HepG2 (cell line): ENCODE measurements at regions not wholly inside any gene's neighbourhood (a gene's known extent, or its start where the extent isn't known, plus 50 kb on each side); places are given as distances from the start of the nearest gene placed in this dataset.

Source experiments
- ATAC-seq: fragments of 200-7000 bp; cut with Tn5 transposase; 3 replicates; pipeline ENCODE4 v1.9.1; 2020; ENCODE audit warnings: mild to moderate bottlenecking, moderate library complexity
- BruUV-seq: library from RNA; stranded (reverse); fragments of 400-500 nt; replicated peaks from 2 replicates; lab custom pipeline; 2021; lab: Mats Ljungman, UMichigan
- CTCF ChIA-PET: fragments of 300-600 bp; formaldehyde crosslinking; extraction: SDS; loops from one replicate; lab custom pipeline; 2021; ENCODE audit warnings: low total read pairs, inconsistent platforms, low intra/inter-chr PET ratio; lab: Yijun Ruan, JAX
- POLR2A ChIA-PET: fragments of 350-600 bp; sonication (Branson Sonifier 250); formaldehyde crosslinking; loops from one replicate; lab custom pipeline; 2020; ENCODE audit warnings: antibody characterized with exemption, inconsistent platforms; lab: Yijun Ruan, JAX
- DNase-seq: peaks from one replicate; pipeline ENCODE4 v3.0.0-alpha.2; 2015; ENCODE audit warnings: low spot score
- FAIRE-seq: peaks from 3 replicates; lab custom pipeline; 2011; peaks lifted over from hg19 to GRCh38; lab: Jason Lieb, UNC
- H2AFZ ChIP-seq: one replicate; pipeline ENCODE4 v1.6.1; 2011; ENCODE audit warnings: low read length, inconsistent platforms
- H3K27ac ChIP-seq: fragments of 300-600 bp; 3 replicates; pipeline ENCODE4 v1.8.0; 2011; ENCODE audit warnings: mixed run types, mild to moderate bottlenecking, mixed read lengths, low read length, inconsistent platforms; ENCODE audit not compliant: insufficient read depth; ENCODE audit errors: extremely low read length
- H3K27me3 ChIP-seq, 2 experiments: fragments of 200-600 bp in 1 of 2; 2 replicates in 1 of 2; 3 replicates in 1 of 2; pipeline versions ENCODE4 v1.6.0 to v1.8.0; 2011; ENCODE audit warnings: low read length in 2 of 2, mild to moderate bottlenecking in 2 of 2, moderate library complexity in 2 of 2, inconsistent platforms in 1 of 2; ENCODE audit not compliant: insufficient read depth in 2 of 2, control insufficient read depth in 1 of 2
- H3K36me3 ChIP-seq, 2 experiments: fragments of 200-600 bp in 1 of 2; replicated peaks in 1 of 2; 2 replicates in 1 of 2; 3 replicates in 1 of 2; pipeline versions ENCODE4 v1.5.1 to v1.8.0; 2011; ENCODE audit warnings: low read length in 2 of 2, inconsistent platforms in 1 of 2; ENCODE audit not compliant: insufficient read depth in 2 of 2, control insufficient read depth in 1 of 2
- H3K4me1 ChIP-seq: 2 replicates; pipeline ENCODE4 v1.5.1; 2012; ENCODE audit warnings: low read length, inconsistent platforms; ENCODE audit not compliant: insufficient read depth
- H3K4me2 ChIP-seq: 2 replicates; pipeline ENCODE4 v1.6.0; 2011; ENCODE audit warnings: low read depth, low read length, inconsistent platforms
- H3K4me3 ChIP-seq, 3 experiments: fragments of 200-600 bp in 1 of 3; sonication (generic), shearing (Covaris generic) in 1 of 3; replicated peaks in 1 of 3; 2 replicates each; pipeline ENCODE4 v1.5.1; 2011 to 2016; ENCODE audit warnings: low read length in 3 of 3, inconsistent platforms in 2 of 3, low read depth in 2 of 3, mild to moderate bottlenecking in 2 of 3, control low read depth in 1 of 3, mixed read lengths in 1 of 3; ENCODE audit not compliant: insufficient read depth in 1 of 3
- H3K79me2 ChIP-seq: one replicate; pipeline ENCODE4 v1.6.1; 2011; ENCODE audit warnings: low read length, inconsistent platforms; ENCODE audit not compliant: insufficient read depth
- H3K9ac ChIP-seq: 2 replicates; pipeline ENCODE4 v1.6.0; 2011; ENCODE audit warnings: mild to moderate bottlenecking, low read depth, low read length, inconsistent platforms; ENCODE audit not compliant: insufficient read depth
- H3K9me3 ChIP-seq: 2 replicates; pipeline ENCODE4 v1.5.1; 2012; ENCODE audit warnings: mild to moderate bottlenecking, low read length
- H4K20me1 ChIP-seq: 2 replicates; pipeline ENCODE4 v1.6.0; 2011; ENCODE audit warnings: inconsistent platforms, mild to moderate bottlenecking, low read length, moderate library complexity; ENCODE audit not compliant: insufficient read depth
- AHR ChIP-seq: IDR thresholded peaks from 2 replicates; pipeline ENCODE4 v1.6.1; 2018; ENCODE audit warnings: missing genetic modification reagents, missing compliant biosample characterization
- BHLHE40 ChIP-seq: IDR thresholded peaks from 2 replicates; pipeline ENCODE4 v1.6.1; 2011; ENCODE audit warnings: low read length, improper control_type of control experiment
- HES4 ChIP-seq: sonication (generic); formaldehyde crosslinking; IDR thresholded peaks from 2 replicates; pipeline ENCODE4 v1.9.0; 2021; ENCODE audit warnings: mild to moderate bottlenecking, missing genetic modification reagents, borderline replicate concordance
- IKZF4 ChIP-seq: sonication (generic); formaldehyde crosslinking; IDR thresholded peaks from 2 replicates; pipeline ENCODE4 v1.5.1; 2020; ENCODE audit warnings: borderline replicate concordance, mild to moderate bottlenecking, low read depth, missing genetic modification reagents; ENCODE audit errors: not compliant biosample characterization
- SNAPC2 ChIP-seq: sonication (generic); formaldehyde crosslinking; IDR thresholded peaks from 2 replicates; pipeline ENCODE4 v1.8.1; 2022; ENCODE audit warnings: mild to moderate bottlenecking, missing genetic modification reagents
- ZFP62 ChIP-seq: sonication (generic); formaldehyde crosslinking; IDR thresholded peaks from 2 replicates; pipeline ENCODE4 v1.4.0; 2020; ENCODE audit warnings: missing genetic modification reagents
- ZNF329 ChIP-seq: sonication (generic); formaldehyde crosslinking; IDR thresholded peaks from 2 replicates; pipeline ENCODE4 v1.9.0; 2021; ENCODE audit warnings: low read depth, mild to moderate bottlenecking, missing genetic modification reagents
- ZNF710 ChIP-seq: sonication (generic); formaldehyde crosslinking; IDR thresholded peaks from 2 replicates; pipeline ENCODE4 v1.5.0; 2020; ENCODE audit warnings: mild to moderate bottlenecking, missing genetic modification reagents, borderline replicate concordance
- WGBS: methylation state at CpG from one replicate; pipeline ENCODE4 v1.1.6; 2017; ENCODE audit warnings: low lambda C conversion rate; 5-methylcytosine and 5-hydroxymethylcytosine counted together
- in situ Hi-C: cut with HindIII; loops from 2 replicates; pipeline ENCODE4 v1.10.0; 2017; ENCODE audit warnings: low pct_unique_long_range_greater_than_20kb; ENCODE audit not compliant: extremely low pct_ligation_motif_present
- intact Hi-C: fragments of 100-400 bp; cut with micrococcal nuclease; formaldehyde crosslinking; loops from one replicate; pipeline ENCODE4 v1.10.0; 2022; ENCODE audit not compliant: unreplicated experiment
- TF ChIP-seq, protein P1 (sequence below): sonication (generic); formaldehyde crosslinking; IDR thresholded peaks from 2 replicates; pipeline ENCODE4 v1.4.0; 2020; ENCODE audit warnings: mild to moderate bottlenecking, missing genetic modification reagents
- TF ChIP-seq, protein P2 (sequence below): sonication (generic); formaldehyde crosslinking; IDR thresholded peaks from 2 replicates; pipeline ENCODE4 v1.5.0; 2020; ENCODE audit warnings: mild to moderate bottlenecking, missing genetic modification reagents

DNA sequence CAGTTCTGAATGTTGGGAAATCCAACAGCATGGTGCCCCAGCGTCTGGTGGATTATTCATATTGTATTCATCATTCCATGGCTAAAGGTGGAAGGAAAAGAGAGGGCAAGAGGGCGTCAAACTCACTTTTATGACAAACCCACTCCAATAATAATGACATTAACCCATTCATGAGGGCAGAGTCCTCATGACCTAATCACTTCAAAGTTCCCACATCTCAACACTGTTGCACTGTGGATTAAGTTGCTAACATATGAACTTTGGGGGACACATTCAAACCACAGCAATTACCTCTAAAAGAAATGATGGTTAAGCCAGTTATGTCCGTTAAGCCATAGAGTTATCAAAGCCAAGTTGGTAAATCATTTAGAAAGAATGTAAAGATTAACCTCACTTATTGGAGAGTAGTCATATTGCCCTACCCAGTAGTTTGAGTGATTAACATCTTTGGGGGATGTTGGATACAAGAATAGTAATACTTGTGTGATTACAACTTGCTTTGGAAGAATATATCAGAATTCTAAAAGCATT, 212.4 kb upstream of the FLRT2 start:
- no peaks in the 10 kb centered on the region for H4K20me1 ChIP-seq
- intact Hi-C loops: no loop called here
- BruUV-seq: no TSS peak
- no peak overlapping the region for H3K4me2 ChIP-seq
- H3K79me2 ChIP-seq: no peaks in the 10 kb centered on the region
- ATAC-seq: no peak
- no peak overlapping the region for H3K4me3 ChIP-seq
- in situ Hi-C loops: no loop called here
- no peak overlapping the region for H2AFZ ChIP-seq
- ChIA-PET POLR2A (no interaction called here), CTCF (no interaction called here)
- WGBS: 2% methylated on average over 3 of the region's 3 CpGs
- H3K9ac ChIP-seq: no peak overlapping the region
- H3K9me3 ChIP-seq: peaks cover 70% of the 10 kb centered on the region
- DNase-seq: no peak
- H3K27me3 ChIP-seq: no peaks in the 10 kb centered on the region
- no peak for FAIRE-seq
- H3K36me3 ChIP-seq: no peaks in the 10 kb centered on the region
- no peak overlapping the region for H3K27ac ChIP-seq
- H3K4me1 ChIP-seq: no peaks in the 10 kb centered on the region
- no peak for TF ChIP-seq ZNF710 (CRISPR knock-in tag)
- no peak for TF ChIP-seq ZFP62 (CRISPR knock-in tag)
- TF ChIP-seq ZNF329 (CRISPR knock-in tag): no peak
- TF ChIP-seq, protein P1, sequence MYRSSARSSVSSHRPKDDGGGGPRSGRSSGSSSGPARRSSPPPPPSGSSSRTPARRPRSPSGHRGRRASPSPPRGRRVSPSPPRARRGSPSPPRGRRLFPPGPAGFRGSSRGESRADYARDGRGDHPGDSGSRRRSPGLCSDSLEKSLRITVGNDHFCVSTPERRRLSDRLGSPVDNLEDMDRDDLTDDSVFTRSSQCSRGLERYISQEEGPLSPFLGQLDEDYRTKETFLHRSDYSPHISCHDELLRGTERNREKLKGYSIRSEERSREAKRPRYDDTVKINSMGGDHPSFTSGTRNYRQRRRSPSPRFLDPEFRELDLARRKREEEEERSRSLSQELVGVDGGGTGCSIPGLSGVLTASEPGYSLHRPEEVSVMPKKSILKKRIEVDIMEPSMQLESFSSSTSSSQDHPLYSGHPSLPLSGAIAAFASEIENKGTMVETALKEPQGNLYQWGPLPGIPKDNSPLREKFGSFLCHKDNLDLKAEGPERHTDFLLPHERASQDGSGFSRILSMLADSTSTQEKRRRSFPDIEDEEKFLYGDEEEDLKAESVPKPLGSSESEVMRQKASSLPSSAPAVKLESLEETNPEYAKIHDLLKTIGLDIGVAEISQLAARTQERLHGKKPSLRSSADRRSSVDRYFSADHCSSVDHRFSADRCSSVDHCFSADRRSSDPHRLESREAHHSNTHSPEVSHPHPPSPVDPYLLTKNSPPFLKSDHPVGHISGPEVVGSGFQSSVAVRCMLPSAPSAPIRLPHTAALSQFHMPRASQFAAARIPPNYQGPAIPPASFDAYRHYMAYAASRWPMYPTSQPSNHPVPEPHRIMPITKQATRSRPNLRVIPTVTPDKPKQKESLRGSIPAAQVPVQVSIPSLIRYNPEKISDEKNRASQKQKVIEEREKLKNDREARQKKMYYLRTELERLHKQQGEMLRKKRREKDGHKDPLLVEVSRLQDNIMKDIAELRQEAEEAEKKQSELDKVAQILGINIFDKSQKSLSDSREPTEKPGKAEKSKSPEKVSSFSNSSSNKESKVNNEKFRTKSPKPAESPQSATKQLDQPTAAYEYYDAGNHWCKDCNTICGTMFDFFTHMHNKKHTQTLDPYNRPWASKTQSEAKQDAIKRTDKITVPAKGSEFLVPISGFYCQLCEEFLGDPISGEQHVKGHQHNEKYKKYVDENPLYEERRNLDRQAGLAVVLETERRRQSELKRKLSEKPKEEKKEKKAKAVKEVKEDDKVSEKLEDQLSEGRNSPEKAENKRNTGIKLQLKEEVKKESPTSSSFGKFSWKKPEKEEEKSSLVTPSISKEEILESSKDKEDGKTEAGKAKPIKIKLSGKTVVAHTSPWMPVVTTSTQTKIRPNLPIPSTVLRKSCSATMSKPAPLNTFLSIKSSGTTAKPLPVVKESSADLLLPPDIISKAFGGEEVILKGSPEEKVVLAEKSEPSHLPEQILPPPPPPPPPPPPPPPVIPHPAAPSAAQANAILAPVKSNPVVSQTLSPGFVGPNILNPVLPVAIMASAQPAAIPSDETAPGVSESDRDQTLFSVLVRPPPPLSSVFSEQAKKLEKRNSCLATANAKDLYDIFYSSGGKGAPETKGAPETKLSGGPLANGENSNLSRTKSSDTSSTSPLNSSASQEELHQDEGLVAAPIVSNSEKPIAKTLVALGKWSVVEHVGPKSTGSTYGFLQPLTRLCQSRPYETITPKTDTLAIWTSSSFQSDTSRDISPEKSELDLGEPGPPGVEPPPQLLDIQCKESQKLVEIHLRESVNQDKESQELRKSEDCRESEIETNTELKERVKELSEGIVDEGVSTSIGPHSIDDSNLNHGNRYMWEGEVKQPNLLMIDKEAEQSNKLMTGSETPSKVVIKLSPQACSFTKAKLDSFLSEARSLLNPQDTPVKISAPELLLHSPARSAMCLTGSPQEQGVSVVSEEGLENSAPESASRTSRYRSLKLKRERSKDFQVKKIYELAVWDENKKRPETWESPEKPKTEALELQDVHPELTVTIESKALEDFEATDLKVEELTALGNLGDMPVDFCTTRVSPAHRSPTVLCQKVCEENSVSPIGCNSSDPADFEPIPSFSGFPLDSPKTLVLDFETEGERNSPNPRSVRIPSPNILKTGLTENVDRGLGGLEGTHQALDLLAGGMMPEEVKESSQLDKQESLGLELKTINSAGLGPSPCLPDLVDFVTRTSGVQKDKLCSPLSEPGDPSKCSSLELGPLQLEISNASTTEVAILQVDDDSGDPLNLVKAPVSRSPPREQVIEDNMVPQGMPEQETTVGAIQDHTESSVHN (CRISPR knock-in tag): no peak
- no peak for TF ChIP-seq BHLHE40
- TF ChIP-seq, protein P2, sequence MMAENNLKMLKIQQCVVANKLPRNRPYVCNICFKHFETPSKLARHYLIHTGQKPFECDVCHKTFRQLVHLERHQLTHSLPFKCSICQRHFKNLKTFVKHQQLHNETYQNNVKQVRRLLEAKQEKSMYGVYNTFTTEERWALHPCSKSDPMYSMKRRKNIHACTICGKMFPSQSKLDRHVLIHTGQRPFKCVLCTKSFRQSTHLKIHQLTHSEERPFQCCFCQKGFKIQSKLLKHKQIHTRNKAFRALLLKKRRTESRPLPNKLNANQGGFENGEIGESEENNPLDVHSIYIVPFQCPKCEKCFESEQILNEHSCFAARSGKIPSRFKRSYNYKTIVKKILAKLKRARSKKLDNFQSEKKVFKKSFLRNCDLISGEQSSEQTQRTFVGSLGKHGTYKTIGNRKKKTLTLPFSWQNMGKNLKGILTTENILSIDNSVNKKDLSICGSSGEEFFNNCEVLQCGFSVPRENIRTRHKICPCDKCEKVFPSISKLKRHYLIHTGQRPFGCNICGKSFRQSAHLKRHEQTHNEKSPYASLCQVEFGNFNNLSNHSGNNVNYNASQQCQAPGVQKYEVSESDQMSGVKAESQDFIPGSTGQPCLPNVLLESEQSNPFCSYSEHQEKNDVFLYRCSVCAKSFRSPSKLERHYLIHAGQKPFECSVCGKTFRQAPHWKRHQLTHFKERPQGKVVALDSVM (CRISPR knock-in tag): no peak
- TF ChIP-seq IKZF4 (CRISPR knock-in tag): no peak
- TF ChIP-seq AHR (CRISPR knock-in tag): no peak
- TF ChIP-seq SNAPC2 (CRISPR knock-in tag): no peak
- no peak for TF ChIP-seq HES4 (CRISPR knock-in tag)
